Transverse colon (tissue), 4 donors: ENCODE measurements at regions not wholly inside any gene's neighbourhood (a gene's known extent, or its start where the extent isn't known, plus 50 kb on each side); places are given as distances from the start of the nearest gene placed in this dataset.

ENCODE experiments used
- DNase-seq: peaks from one replicate; pipeline ENCODE4 v3.0.0-alpha.2; 2019
- H3K27ac ChIP-seq, 4 donors: fragments of 200-600 bp; sonication (generic); 2 replicates each; pipeline ENCODE4 v1.5.1; 2016 to 2018; ENCODE audit warnings: inconsistent platforms in 4 of 4
- H3K27me3 ChIP-seq: fragments of 200-600 bp; sonication (generic); 2 replicates; pipeline ENCODE4 v1.5.1; 2017; ENCODE audit warnings: inconsistent platforms
- H3K36me3 ChIP-seq, 4 donors: fragments of 200-600 bp; sonication (generic); 2 replicates each; pipeline ENCODE4 v1.5.1; 2017 to 2019; ENCODE audit warnings: inconsistent platforms in 4 of 4
- H3K4me1 ChIP-seq, 4 donors: fragments of 200-600 bp; sonication (generic); 2 replicates each; pipeline ENCODE4 v1.5.1; 2017 to 2020; ENCODE audit warnings: inconsistent platforms in 4 of 4
- H3K4me3 ChIP-seq, 4 donors: fragments of 200-600 bp; sonication (generic); 1 replicate in 1 of 4; 2 replicates in 3 of 4; pipeline versions ENCODE4 v1.5.1 to v1.6.1; 2017 to 2019; ENCODE audit warnings: inconsistent platforms in 4 of 4
- H3K9me3 ChIP-seq, 2 donors: fragments of 200-600 bp; sonication (generic); 2 replicates each; pipeline ENCODE4 v1.5.1; 2017 to 2019; ENCODE audit warnings: inconsistent platforms in 2 of 2
- EP300 ChIP-seq: sonication (generic); formaldehyde crosslinking; IDR thresholded peaks from one replicate; pipeline ENCODE4 v1.6.1; 2017; ENCODE audit warnings: antibody characterized with exemption, low read depth
- POLR2A ChIP-seq: fragments of 450-650 bp; IDR thresholded peaks from one replicate; pipeline ENCODE4 v1.6.1; 2016; ENCODE audit warnings: antibody characterized with exemption, mild to moderate bottlenecking, moderate library complexity
- POLR2AphosphoS5 ChIP-seq, 3 donors: sonication (generic); formaldehyde crosslinking; IDR thresholded peaks; one replicate each; pipeline ENCODE4 v1.6.1; 2016; ENCODE audit warnings: antibody characterized with exemption in 3 of 3
- WGBS, 2 donors: methylation state at CpG; one replicate each; pipeline ENCODE4 v1.1.5; 2018; ENCODE audit warnings: low coverage in 1 of 2; 5-methylcytosine and 5-hydroxymethylcytosine counted together
- in situ Hi-C, 4 donors: fragments of 200-750 bp; cut with MboI; loops; one replicate each; pipeline versions ENCODE4 v1.15.0 to v1.15.1; 2017; ENCODE audit warnings: low sequenced_read_pairs in 3 of 4, low pct_ligation_motif_present in 1 of 4, low pct_unique_long_range_greater_than_20kb in 1 of 4
- intact Hi-C: fragments of 100-400 bp; cut with DNase I; formaldehyde crosslinking; loops from one replicate; pipeline ENCODE4 v1.15.1; 2023; ENCODE audit warnings: low total_unique reads
- TF ChIP-seq, protein P1 (sequence below), 5 experiments: fragments of 200-600 bp in 3 of 5; fragments of 450-650 bp in 2 of 5; sonication (generic) in 3 of 5; IDR thresholded peaks; 1 replicate in 2 of 5; 2 replicates in 3 of 5; pipeline ENCODE4 v1.5.1; 2016 to 2017; ENCODE audit warnings: antibody characterized with exemption in 5 of 5, inconsistent platforms in 3 of 5, mild to moderate bottlenecking in 2 of 5, moderate library complexity in 1 of 5

DNA sequence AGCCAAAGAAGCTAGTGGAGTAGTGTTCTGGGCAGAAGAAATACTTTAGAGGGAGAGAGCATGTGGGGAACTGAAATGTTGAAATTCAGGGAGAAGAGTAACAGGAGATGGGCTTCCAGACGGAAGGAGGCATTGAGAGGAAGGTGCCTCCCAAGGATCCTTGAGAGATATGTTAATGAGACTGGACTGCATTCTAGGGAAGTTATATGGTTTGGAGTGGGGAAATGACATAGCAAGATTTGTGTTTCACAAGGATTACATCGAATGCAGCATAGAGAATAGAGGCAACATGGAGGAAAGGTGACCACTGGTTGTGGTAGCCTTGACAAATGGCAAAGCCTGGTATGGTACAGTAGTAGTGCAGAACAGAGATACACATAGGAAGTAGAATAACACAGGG lies 160.5 kb upstream of the HMCN1 start:
- Histone ChIP-seq H3K4me3 (no peak overlapping the region), H3K36me3 (no peaks in the 10 kb centered on the region), H3K27me3 (no peaks in the 10 kb centered on the region), H3K27ac (no peak overlapping the region), H3K4me1 (peaks cover 0 to 21% (median 0%) of the 10 kb centered on the region in 4 donors), H3K9me3 (peaks cover 6 to 11% of the 10 kb centered on the region in 2 donors)
- intact Hi-C loops: no loop called here
- 67 to 80% methylated on average over 2 of the region's 2 CpGs for WGBS, 2 donors
- in situ Hi-C loops: no loop called here
- no peak for DNase-seq
- TF ChIP-seq POLR2A (no peak), EP300 (no peak), POLR2AphosphoS5 (IDR thresholded peaks at IDR 0.05) (no peak)
- TF ChIP-seq, protein P1, sequence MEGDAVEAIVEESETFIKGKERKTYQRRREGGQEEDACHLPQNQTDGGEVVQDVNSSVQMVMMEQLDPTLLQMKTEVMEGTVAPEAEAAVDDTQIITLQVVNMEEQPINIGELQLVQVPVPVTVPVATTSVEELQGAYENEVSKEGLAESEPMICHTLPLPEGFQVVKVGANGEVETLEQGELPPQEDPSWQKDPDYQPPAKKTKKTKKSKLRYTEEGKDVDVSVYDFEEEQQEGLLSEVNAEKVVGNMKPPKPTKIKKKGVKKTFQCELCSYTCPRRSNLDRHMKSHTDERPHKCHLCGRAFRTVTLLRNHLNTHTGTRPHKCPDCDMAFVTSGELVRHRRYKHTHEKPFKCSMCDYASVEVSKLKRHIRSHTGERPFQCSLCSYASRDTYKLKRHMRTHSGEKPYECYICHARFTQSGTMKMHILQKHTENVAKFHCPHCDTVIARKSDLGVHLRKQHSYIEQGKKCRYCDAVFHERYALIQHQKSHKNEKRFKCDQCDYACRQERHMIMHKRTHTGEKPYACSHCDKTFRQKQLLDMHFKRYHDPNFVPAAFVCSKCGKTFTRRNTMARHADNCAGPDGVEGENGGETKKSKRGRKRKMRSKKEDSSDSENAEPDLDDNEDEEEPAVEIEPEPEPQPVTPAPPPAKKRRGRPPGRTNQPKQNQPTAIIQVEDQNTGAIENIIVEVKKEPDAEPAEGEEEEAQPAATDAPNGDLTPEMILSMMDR (IDR thresholded peaks at IDR 0.05): no peak

DNA sequence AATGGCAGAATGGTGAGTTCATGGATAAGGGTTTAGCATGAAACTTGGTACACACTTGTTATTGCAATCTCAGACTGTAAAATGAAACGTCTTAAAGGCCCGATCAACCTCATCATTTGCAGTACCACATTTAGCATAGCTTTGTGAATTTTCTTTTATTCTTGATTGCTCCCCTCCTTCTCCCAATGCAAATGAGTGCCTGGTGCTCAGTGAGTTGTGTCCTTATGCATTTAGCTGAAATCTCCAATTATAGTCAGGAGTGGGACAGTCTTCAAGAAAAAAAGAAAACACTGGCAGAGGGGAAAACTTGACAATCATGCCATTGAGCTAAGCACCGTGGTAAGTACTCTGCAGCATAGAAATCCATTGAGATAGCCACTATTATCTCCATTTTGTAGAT lies 161.0 kb upstream of the HMCN1 start:
- peaks cover 0 to 21% (median under 1%) of the 10 kb centered on the region in 4 donors for H3K4me1 ChIP-seq
- H3K27me3 ChIP-seq: no peaks in the 10 kb centered on the region
- peaks cover under 1 to 8% of the 10 kb centered on the region in 2 donors for H3K9me3 ChIP-seq
- no peaks in the 10 kb centered on the region for H3K36me3 ChIP-seq
- 57 to 71% methylated on average over 3 of the region's 3 CpGs for WGBS, 2 donors
- no peak overlapping the region for H3K4me3 ChIP-seq
- no peak overlapping the region for H3K27ac ChIP-seq
- no peak for DNase-seq
- TF ChIP-seq, protein P1 (IDR thresholded peaks at IDR 0.05): no peak
- TF ChIP-seq POLR2A (no peak), POLR2AphosphoS5 (IDR thresholded peaks at IDR 0.05) (no peak), EP300 (no peak)
- intact Hi-C loops: no loop called here
- in situ Hi-C loops: no loop called here

DNA sequence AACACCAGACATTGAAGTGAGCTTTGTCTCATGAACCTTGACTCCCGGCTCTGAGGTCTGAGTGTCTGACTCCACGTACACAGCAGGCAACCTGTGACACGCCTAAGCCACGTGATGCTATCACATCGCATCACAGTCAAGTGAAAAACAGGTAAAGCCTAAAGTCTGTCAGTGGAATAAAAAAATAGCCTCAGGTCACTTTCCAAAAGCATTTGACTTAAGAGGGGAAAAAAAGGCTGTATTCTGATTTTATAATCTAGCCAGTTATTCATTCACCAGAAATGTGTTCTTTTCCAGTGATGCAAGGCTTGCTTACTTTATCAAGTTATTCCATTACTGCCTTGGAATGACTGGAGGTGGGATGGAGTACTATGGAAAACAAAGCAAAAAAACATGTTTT lies 163.2 kb upstream of the HMCN1 start:
- H3K36me3 ChIP-seq: no peaks in the 10 kb centered on the region
- in situ Hi-C loops (no loop called here), intact Hi-C loops (no loop called here)
- H3K4me1 ChIP-seq: peaks cover 7 to 40% (median 9%) of the 10 kb centered on the region in 4 donors
- TF ChIP-seq POLR2AphosphoS5 (IDR thresholded peaks at IDR 0.05): no peak
- TF ChIP-seq, protein P1 (IDR thresholded peaks at IDR 0.05): no peak
- no peak for TF ChIP-seq EP300
- TF ChIP-seq POLR2A: no peak
- H3K27ac ChIP-seq: no peak overlapping the region
- no peaks in the 10 kb centered on the region for H3K9me3 ChIP-seq
- no peaks in the 10 kb centered on the region for H3K27me3 ChIP-seq
- DNase-seq: peak; percentile 49
- no peak overlapping the region for H3K4me3 ChIP-seq
- 50 to 69% methylated on average over 5 of the region's 5 CpGs for WGBS, 2 donors

DNA sequence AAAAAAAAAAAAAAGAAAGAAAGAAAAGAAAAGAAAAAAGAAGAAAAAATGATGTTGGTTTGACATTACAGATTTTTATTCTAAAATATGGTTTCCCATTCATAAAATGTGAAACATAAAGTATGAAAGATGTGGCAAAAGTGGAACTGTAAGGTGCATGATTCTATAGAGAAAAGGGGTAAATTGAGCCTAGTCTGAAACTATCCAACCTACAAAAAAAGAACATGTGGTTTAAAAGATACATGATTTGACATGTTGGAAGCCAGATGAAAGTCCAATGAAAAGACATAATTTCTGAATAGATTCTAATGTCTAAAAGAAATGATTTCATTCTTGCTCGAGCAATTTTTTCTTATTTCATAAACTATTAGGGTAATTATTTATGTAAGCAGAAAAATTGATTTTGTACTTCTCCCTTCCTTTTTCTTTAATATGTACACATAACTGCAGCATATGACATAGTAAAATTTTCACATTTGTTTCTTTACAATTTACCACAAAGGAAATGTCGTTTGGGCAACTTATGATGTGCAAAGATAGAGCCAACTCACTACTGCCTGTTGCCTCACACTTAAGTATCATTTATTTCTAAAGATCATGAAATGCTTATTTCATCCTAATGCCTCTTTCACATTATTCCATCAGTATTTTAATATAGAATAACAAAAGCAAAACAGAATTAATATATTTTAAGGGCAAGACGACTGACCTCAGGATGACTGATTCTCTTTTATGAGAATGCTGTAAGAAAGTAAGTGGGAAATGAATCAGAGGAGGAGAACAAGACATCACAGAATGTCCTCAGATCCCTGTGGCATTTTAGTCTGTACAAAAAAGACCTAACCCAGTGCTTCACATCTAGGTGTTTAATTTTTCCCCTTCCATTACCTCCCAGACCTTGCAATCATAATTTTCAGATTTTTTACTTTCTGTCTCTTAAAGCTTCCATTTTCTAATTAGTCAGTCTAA lies 165.8 kb upstream of the HMCN1 start:
- Histone ChIP-seq H3K4me1 (peaks cover 7 to 26% (median 9%) of the 10 kb centered on the region in 4 donors), H3K36me3 (no peaks in the 10 kb centered on the region), H3K4me3 (no peak overlapping the region), H3K27me3 (no peaks in the 10 kb centered on the region), H3K9me3 (no peaks in the 10 kb centered on the region), H3K27ac (peak overlapping the region in 1 of 4 donors; percentile 42)
- in situ Hi-C loops (no loop called here), intact Hi-C loops (no loop called here)
- no peak for DNase-seq
- TF ChIP-seq POLR2AphosphoS5 (IDR thresholded peaks at IDR 0.05) (no peak), POLR2A (no peak), EP300 (no peak)
- WGBS, 2 donors: 72 to 87% methylated on average over 3 of the region's 3 CpGs
